GM19238 (cell line): ENCODE measurements at regions not wholly inside any gene's neighbourhood (a gene's known extent, or its start where the extent isn't known, plus 50 kb on each side); places are given as distances from the start of the nearest gene placed in this dataset.
"Not testable (repeated sequence)": the region's sequence is repeated elsewhere in the genome, so short reads cannot be mapped to it uniquely, and the experiment has no call there.

Source experiments
- DNase-seq: peaks from one replicate; pipeline ENCODE4 v3.0.0; 2011; ENCODE audit warnings: low spot score; ENCODE audit not compliant: insufficient read length

DNA sequence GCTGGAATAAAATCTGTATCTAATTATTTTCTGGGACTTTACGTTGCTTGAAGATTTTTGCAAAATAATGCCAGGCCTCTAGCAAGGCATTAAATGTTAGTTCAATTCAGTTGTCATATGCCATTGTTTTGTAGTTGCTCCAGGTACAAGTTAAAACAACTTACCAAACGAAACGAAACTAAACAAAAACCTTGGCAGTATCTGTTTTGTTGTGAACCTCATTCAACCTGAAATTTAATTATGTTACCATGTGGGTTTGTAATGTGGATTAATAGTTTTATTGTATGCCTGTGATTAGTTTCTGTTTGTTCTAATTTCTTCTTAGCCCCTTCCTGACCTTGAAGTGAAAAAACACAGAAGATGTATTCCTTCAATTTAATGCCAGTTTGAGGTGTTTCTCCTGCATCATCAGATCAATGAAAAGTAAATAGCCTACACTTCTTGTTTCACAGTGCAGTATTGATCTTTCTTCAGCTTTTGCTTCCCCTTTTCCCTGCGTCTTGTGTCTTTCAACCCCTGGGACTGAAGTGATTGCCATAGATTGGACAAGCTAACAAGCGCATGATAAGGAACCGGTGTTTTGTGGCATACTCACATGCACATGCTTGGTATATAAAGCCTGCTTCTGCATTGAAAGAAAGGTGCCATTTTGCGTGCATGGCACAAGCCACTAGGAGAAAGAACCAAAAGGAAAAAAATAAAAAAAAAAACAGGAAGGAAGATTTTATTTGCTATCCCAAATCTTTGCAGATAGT, 699.0 kb upstream of the ARRDC3 start:
- DNase-seq: no peak

- no peak for DNase-seq
Observed at GRCh38 chr5:92070786-92071185, 687.7 kb upstream of the ARRDC3 start.

GRCh38 chr5:92064993-92065392, 681.9 kb upstream of the ARRDC3 start:
- no peak for DNase-seq

GRCh38 chr5:92051741-92052140, 668.6 kb upstream of the ARRDC3 start:
- DNase-seq: no peak

DNA sequence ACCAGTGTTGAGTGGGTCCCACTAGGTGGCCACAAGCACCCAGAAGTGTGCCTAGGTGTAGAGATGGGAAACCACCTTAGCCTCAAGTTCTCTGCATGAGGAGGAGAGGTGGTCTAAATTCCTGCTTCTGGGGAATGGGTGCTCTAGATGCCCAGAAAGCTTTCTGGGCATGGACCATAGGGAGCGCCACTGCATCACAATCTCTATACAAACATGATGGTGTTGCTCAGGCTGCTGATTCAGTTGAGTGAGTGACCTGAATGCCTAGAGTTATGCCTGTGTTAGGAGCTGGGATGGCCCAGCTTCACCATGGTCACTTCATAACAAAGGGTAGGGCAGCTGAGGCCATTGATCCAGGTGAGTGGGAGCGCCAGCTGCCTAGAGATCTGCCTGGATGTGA, 667.9 kb upstream of the ARRDC3 start:
- no peak for DNase-seq

GRCh38 chr5:92041911-92042660, 659.0 kb upstream of the ARRDC3 start:
- no peak for DNase-seq

GRCh38 chr5:92041206-92041605, 658.1 kb upstream of the ARRDC3 start:
- DNase-seq: no peak

DNA sequence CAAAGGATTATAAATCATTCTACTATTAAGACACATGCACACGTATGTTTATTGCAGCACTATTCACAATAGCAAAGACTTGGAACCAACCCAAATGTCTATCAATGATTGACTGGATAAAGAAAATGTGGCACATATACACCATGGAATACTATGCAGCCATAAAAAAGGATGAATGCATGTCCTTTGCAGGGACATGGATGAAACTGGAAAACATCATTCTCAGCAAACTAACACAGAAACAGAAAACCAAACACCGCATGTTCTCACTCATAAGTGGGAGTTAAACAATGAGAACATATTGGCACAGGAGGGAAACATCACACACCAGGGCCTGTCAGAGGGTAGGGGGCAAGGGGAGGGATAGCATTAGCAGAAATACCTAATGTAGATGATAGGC, 646.7 kb upstream of the ARRDC3 start:
- DNase-seq: not testable (repeated sequence)

DNA sequence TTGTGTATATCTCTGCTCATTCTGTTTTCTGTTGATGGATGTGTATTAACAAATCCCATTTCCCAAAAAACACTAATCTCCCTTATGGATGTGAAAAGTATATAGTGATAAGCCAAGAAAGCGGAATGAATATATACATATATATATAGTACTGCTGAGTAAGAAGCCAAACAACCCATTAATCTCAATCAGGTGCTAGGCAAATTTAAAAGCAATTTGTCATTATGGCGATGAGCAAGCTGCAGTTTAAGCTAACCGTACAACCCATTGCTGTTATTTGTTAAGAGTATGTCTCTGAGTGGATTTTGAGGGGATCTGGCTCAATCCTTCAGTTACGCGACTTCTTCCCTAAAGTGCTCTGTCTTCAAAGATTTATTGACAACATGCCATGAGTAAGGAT, 640.4 kb upstream of the ARRDC3 start:
- no peak for DNase-seq

- no peak for DNase-seq
Observed at GRCh38 chr5:92023141-92023471, 640.0 kb upstream of the ARRDC3 start.

DNA sequence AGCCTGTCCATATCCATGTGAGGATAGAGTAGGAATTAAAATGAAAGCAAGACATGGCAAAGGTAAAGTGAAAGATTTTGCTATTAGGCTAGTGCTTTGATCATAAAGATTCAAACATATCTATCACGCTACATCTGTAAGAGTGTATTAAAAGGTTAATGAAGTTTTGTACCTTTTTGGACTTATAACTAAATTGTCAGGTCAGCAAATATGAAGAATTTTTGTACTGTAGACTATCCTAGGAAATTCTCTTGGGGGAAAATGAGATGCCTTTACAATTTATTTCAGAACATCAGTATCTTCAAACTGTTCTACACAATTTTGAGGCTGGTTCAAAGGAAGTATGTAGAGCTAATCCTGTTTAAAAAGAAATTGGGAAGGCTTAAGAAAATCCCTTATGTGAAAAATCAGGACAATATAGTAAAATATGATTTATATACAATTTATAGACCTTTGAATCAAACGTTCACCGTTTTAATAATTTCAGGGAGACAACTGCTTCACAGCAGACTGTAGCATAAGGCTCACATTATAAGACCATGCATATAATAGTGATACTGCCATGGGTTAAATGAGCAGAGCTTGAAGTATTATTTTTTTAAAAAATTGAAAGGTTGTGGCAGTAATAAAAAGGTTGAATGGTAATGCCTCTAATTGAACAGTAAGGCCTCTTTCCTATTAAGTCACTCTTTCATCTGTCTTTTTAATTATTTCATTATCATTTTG, 639.5 kb upstream of the ARRDC3 start:
- no peak for DNase-seq

GRCh38 chr5:92019376-92019990, 636.4 kb upstream of the ARRDC3 start:
- no peak for DNase-seq

GRCh38 chr5:92017776-92018175, 634.7 kb upstream of the ARRDC3 start:
- DNase-seq: no peak

DNA sequence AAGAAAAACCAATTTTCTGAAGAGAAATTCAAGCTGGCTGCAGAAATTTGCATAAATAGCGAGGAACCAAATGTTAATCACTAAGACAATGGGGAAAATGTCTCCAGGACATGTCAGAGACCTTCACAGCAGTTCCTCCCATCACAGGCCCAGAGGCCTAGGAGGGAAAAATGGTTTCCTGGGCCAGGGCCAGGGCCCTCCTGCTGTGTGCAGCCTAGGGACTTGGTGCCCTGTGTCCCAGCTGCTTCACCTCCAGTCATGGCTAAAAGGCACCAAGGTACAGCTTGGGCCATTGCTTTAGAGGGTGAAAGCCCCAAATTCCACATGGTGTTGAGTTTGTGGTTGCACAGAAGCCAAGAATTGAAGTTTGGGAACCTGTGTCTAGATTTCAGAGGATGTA, 628.7 kb upstream of the ARRDC3 start:
- not testable (repeated sequence) for DNase-seq

DNA sequence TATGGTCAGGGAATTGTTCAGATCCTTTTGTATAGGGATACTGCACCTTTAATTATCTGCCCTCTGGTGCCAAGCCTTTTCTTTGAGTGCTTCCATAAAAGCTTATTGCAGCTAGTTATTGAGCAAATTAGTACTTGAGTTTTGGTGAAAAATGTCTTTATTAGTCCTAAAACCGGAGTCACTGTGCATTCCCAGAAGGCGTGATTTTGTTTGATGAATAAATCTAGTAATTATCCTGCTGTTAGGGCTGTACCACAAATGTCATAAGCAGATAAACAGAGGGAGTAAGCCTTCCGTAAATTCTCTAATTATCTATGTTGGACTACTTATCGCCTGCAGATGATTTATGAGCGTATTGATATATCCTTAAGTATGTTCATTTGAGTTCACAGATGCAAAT, 620.7 kb upstream of the ARRDC3 start:
- DNase-seq: no peak

- no peak for DNase-seq
Observed at GRCh38 chr5:92002721-92003274, 619.7 kb upstream of the ARRDC3 start.

DNA sequence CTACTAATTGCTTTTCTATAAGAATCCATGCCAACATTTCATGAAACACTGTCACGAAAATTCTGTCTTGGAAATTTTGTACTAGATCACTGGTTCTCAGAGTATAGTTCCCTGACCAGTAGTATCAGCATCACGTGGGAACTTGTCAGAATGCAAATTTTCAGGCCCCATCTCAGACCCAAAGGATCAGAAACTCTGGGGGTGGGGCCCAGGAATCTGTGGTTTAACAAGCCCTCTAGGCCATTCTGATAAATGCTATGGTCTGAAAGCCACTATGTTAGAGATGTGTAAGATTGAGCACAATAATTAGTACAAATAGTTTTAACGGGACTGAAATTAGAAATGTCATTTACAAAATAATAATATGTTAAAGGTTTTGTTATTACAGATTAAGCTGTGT, 615.7 kb upstream of the ARRDC3 start:
- DNase-seq: no peak

DNA sequence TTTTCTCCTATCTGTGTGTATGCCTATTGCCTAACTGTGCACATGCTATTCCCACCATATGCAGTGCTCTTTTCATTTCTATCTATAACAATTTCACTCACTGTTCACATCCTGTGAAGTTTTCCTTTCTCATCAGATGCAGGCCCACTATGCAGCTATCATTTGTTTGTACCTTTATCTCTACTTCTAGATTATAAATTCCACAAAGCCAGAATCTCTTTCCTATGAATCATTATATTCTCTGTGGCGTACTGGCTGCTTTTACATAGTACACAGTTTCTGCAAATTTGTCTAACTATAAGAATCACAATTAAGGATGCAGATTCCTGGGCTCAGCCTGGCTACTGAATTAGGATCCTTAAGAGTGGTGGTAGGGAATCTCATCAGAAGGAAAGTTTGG, 600.8 kb upstream of the ARRDC3 start:
- DNase-seq: no peak

- DNase-seq: no peak
Observed at GRCh38 chr5:91978221-91978882, 595.2 kb upstream of the ARRDC3 start.

DNA sequence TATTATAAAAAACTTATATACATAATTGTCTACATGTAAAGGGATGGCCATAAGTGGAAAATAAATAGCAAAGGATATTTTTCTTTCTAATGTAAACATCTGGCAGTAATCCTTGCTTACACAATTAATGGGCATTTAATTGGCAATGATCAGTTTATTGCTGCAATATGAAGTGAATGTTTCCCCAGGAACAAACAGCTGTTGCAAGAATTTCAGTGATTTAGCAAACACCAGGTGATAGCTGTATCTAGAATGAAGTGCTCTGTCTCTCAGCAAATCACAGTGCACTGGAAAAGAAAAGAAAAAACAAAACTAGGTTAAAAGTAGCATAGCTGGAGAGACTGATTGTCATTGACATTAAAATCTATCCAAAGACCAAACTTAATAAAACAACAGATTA, 594.5 kb upstream of the ARRDC3 start:
- no peak for DNase-seq

GRCh38 chr5:91976451-91976850, 593.3 kb upstream of the ARRDC3 start:
- DNase-seq: no peak
